GM19351 (cell line): ENCODE measurements at regions not wholly inside any gene's neighbourhood (a gene's known extent, or its start where the extent isn't known, plus 50 kb on each side); places are given as distances from the start of the nearest gene placed in this dataset.

Experiments
- ATAC-seq: cut with Tn5 transposase; IDR thresholded peaks from one replicate; pipeline ENCODE4 v1.9.1; 2021; ENCODE audit warnings: mild to moderate bottlenecking, moderate library complexity; ENCODE audit not compliant: unreplicated experiment

GRCh38 chr15:62953021-62953420, 89.5 kb upstream of the TPM1 start:
- ATAC-seq = no peak

GRCh38 chr15:62953496-62954045, 89.0 kb upstream of the TPM1 start:
- no peak for ATAC-seq

GRCh38 chr15:62957130-62957529, 85.4 kb upstream of the TPM1 start:
- ATAC-seq = no peak

DNA sequence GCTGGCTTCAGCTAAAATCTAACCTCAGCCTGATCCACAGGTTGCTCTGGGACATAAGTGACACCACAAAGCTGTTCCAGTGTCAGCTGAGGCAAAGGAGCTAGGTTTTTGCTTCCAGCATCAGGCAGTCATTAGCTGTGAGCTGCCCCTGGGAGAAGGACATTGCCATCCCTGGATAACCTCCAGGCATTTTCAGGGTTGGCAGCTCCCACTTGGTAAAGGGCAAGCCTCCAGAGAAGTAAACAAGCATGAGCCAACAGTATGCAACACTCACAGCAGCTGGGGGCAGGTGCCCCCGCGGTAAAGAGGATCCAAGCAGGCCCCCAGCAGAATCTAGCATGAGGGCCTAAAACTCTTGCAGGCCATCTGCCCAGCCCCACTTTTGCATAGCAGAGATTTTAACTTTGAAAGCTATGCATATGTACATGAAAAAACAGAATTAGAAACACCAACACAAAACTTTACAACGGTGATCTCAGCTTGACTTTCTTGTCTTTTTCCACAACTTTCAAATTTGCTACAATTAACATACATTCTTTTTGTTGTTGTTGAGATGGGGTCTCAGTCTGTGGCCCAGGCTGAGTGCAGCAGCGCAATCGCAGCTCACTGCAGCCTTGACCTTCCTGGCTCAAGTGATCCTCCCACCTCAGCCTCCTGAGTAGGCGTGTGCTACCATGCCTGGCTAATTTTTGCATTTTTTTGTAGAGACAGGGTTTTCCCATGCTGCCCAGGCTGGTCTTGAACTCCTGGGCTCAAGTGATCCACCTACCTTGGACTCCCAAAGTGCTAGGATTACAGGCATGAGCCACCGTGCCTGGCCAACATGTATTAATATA, 83.8 kb upstream of the TPM1 start:
- no peak for ATAC-seq

DNA sequence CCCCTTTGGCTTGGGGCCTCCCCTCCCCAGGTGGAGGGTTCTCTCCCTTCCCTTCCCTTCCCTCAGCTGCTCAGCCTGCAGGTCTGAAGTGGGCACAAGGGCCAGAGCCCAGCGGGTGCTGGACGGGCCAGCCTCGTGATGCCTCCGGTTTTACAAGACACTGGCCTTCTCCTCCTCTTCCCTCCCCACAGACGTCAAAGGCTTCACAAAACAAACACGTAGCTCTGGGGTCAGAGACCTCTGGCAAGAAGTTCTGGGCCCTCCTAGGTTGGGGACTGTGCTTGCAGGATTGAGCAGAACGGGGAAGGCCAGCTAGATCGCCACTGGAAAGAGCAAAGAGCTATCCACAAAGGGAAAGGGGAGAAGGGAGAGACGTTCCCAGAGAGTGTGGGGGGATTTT, 81.4 kb upstream of the TPM1 start:
- no peak for ATAC-seq

DNA sequence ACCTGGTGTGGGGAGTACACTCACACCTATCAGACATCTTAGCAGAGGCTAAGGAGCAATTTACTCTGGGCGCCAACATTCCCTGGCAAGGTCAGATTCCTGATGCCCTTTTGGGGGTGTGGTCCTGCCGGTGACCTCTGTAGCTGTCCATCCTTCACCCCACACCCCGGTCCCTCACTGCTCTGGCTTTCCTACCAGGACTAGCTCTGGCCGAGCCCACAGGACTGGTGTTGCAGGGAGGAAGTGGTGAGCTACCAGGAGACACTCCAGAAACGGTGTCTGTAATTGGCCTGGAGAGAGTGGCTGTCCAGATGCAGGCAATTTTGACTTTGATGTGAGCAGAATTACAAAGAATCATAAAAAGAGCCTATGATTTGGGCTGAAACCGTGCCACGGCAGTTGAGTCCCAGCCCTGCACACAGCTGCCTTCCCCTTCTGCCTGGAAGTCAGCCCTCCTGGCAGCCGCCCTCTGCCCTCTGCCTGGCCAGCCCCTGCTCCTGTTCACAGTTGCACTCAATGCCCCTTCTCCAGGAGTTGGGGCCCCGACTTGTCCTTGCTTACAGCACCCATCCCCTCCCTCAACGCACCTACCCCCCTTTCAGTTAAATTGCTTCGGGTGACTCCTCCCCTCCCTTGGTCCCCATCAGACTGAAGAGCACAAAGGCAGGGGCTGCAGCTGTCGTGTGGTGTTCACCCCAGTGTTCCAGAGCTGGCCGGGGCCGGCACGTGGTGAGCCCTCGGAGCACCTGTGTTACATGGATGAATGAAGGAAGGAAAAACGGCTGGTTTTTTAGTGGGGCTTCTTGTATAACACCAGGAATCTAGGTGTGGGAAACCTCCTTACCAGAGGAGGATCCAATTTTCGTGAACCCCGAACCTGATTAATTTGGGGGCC, 80.2 kb upstream of the TPM1 start:
- ATAC-seq = no peak

- no peak for ATAC-seq
Measured at GRCh38 chr15:62964251-62964650, 78.3 kb upstream of the TPM1 start.

DNA sequence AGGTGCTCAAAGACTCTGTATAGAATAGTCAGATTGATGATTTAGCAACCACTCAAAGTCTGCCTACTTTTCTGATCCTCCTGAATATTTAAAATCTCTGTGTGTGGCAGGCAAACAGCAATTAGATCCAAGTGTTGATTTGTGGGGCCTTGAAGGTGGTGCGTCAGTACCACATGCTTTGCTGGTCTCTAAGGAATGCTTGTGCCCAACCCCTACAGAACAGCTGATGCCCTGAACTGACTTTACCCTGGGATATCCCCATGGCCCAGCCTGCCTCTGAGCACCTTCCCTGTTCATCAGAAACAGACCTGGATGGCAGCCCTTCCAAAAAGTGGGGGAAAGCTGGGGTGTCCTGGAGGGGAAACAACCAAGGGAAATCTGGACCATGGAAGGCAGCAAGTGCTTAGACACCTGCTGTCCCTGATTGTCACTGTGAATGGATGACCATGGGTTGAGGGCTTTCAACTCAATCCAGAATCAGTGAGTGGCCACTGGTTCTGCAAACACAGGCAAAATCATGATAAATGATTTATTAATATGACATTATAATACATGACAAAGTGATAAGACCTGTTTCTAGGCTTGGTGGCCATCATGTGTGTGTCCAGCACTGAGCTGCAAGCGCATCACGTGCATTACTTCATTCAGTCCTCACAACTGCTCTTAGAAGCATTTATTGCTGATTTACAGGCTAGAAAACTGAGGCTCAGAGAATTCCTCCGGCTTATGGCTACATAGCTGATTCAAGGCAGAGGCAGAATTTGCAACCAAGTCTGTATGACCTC, 76.1 kb upstream of the TPM1 start:
- ATAC-seq = no peak

DNA sequence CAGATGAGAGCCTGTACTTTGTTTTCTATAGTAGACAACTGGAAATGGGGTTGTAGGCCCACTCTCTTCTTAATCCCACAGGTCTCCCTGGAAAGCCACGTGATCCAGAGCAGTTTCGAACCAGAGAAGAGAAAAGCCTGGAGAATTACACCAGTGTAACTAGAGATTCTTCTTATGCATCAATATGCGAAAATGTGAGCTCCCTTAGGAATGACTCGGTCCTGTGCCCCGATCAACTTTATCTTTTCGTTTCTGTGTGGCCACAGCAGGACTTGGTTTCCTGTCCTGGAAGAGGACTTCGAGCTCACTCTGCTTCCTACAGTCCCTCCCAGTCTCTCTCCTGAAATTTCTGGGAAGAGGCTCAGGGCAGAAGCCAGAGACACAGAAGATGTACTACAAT, 73.8 kb upstream of the TPM1 start:
- no peak for ATAC-seq

- ATAC-seq = no peak
Measured at GRCh38 chr15:62969442-62970089, 73.0 kb upstream of the TPM1 start.

DNA sequence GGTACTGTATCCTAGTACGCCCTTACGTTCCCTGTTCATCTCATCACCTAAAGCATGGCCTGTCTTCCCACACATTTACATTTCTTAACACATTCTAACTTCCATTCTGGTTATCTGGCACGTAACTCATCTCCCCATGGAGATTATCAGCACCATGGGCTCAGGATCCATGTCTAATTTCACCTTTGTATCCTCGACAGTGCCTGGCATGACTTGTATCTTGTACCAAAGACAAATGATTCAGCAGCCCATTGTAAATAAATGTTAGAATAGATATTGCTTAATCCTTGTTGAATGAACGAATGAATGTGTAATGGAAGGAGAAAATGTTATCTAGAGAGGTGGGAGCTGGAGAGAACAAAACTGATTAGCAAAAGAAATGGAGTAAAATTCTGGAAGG, 69.7 kb upstream of the TPM1 start:
- ATAC-seq = no peak

DNA sequence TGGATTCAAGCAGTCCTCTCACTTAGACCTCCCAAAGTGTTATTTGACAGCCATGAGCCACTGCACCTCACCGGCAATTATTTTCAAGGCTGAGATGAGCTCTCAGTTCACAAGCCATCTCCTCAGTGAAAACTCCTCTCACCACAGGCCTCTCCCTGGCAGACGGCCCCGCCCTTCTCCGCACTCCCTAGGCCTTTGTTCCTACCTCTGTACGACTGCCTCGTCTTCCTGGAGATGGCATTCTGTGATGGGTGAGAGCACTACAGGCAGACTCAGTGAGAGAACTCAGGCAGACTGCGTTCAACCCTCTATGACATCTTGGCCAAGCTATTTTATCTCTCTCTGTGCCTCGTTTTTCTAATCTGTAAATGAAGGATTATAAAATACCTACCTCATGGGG, 67.0 kb upstream of the TPM1 start:
- no peak for ATAC-seq

DNA sequence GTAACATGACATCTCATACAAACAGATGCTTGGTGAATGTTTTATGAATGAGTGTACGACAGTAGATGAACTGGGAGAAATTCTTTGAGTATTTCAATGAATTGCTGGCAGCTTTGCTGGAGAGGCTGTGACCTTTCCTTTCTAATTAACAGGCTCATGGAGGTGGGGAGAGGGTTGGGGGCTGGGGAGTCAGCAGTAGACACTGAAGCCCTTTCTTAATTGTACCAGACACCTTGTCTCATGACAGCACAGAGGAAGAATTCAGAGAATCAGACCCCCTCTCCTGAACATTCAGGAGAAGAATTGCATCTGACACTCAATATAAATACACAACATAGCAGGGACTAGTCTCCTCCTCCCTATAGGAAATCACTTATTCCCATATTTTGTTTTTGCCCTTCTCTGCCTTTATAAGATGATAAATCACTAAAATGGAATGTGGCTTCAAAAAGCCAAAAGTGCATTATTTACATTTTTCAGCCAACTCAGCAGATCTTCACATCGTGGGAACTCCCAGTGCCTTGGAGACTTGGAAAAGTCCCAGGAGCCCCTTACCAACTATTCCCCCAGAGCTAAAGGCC, 66.2 kb upstream of the TPM1 start:
- ATAC-seq = no peak

DNA sequence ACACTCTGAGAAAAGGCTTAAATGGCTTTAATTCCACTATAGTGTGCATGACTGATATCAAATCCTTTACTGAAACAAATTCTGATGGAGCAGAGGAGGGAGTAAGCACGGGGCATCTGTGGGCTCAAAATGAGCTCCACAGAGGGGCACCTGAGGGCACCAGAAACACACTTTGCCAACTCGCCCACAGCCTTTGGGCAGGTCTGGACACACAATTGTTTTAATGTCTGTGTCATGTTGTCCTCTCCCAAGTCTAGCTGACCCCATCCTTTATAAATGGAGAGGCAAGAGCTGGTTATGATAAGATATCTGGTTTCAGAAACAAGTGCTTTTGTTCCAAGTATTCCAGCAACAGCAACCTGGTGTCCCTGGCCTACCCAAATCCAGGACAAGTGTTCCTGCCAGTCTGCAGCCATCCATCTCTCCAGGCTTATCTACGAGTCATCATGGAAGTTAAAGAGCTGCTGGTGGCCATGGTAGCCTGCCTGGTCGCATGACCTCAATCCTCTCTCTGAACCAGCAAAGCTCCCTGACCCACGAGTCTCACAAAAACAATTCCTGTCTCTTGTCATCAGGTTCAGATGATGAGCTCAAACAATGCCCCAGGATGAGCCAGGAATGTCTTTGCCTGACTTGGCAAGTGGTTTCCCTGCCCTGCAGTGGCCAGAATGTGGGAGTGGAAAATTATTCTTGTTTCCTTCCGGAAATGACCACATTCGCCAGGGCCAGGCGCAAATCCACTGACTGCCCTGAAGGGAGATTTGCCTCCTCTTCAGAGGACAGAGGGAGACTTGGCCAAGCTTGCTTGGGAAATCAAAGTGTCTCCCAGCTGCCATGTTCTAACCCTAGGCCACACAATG, 64.4 kb upstream of the TPM1 start:
- ATAC-seq = no peak

GRCh38 chr15:62979252-62979651, 63.3 kb upstream of the TPM1 start:
- ATAC-seq = no peak

GRCh38 chr15:62981071-62981470, 61.5 kb upstream of the TPM1 start:
- ATAC-seq = no peak

- ATAC-seq = no peak
Measured at GRCh38 chr15:62983956-62984355, 58.6 kb upstream of the TPM1 start.

GRCh38 chr15:62985768-62986167, 56.8 kb upstream of the TPM1 start:
- no peak for ATAC-seq

- no peak for ATAC-seq
Measured at GRCh38 chr15:62986948-62987347, 55.6 kb upstream of the TPM1 start.
